Nephron (organoid): ENCODE measurements at regions not wholly inside any gene's neighbourhood (a gene's known extent, or its start where the extent isn't known, plus 50 kb on each side); places are given as distances from the start of the nearest gene placed in this dataset.

Source experiments
- H3K27ac Mint-ChIP-seq, 3 experiments: 2 replicates each; pipeline ENCODE4 v1.8.0; 2020; ENCODE audit warnings: mixed read lengths in 3 of 3, mild to moderate bottlenecking in 2 of 3, moderate library complexity in 1 of 3
- H3K27me3 Mint-ChIP-seq: 2 replicates; pipeline ENCODE4 v1.8.0; 2021; ENCODE audit warnings: low read depth, mild to moderate bottlenecking, moderate library complexity, mixed read lengths
- H3K36me3 Mint-ChIP-seq: 2 replicates; pipeline ENCODE4 v1.8.0; 2020; ENCODE audit warnings: low read depth, mixed read lengths
- H3K4me1 Mint-ChIP-seq: 2 replicates; pipeline ENCODE4 v1.8.0; 2020; ENCODE audit warnings: mixed read lengths
- H3K4me3 Mint-ChIP-seq, 3 experiments: 2 replicates each; pipeline ENCODE4 v1.8.0; 2020; ENCODE audit warnings: mild to moderate bottlenecking in 3 of 3, mixed read lengths in 3 of 3, moderate library complexity in 2 of 3
- H3K9me3 Mint-ChIP-seq: 2 replicates; pipeline ENCODE4 v1.8.0; 2020; ENCODE audit warnings: mixed read lengths
- CTCF ChIP-seq, 3 experiments: fragments of 200-600 bp; sonication (generic); IDR thresholded peaks; one replicate each; pipeline ENCODE4 v1.5.0; 2021; ENCODE audit warnings: antibody characterized with exemption in 3 of 3; ENCODE audit not compliant: unreplicated experiment in 3 of 3

GRCh38 chr5:40160435-40160834, 519.3 kb upstream of the PTGER4 start:
- Mint-ChIP-seq H3K27ac (no peak overlapping the region), H3K4me1 (no peaks in the 10 kb centered on the region), H3K9me3 (peaks cover 3% of the 10 kb centered on the region), H3K36me3 (no peaks in the 10 kb centered on the region), H3K4me3 (no peak overlapping the region), H3K27me3 (no peaks in the 10 kb centered on the region)
- no peak for TF ChIP-seq CTCF (IDR thresholded peaks at IDR 0.05; ENCODE audit: unreplicated experiment in 3 of 3)

DNA sequence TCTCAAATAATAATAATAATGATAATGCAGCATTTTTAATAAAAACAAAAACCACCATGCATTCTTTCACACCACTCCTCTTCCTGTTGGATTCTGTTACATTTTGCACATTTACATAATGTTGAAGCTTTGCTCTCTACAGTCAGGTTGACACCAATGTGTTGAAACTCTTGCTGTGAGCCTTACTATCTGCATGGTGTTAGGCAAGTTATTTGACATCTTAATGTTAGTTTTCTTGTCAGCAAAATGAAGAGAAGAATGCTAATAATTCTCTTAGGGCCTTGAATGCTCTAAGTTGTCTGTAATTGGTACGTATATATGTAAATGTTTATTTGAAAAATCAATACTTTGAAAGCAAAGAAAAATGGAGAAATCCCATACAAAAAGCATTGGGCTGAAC, 525.5 kb upstream of the PTGER4 start:
- no peak for TF ChIP-seq CTCF (IDR thresholded peaks at IDR 0.05; ENCODE audit: unreplicated experiment in 3 of 3)
- Mint-ChIP-seq H3K4me1 (no peaks in the 10 kb centered on the region), H3K36me3 (no peaks in the 10 kb centered on the region), H3K27me3 (no peaks in the 10 kb centered on the region), H3K4me3 (no peak overlapping the region), H3K27ac (no peak overlapping the region), H3K9me3 (peaks cover 3% of the 10 kb centered on the region)

DNA sequence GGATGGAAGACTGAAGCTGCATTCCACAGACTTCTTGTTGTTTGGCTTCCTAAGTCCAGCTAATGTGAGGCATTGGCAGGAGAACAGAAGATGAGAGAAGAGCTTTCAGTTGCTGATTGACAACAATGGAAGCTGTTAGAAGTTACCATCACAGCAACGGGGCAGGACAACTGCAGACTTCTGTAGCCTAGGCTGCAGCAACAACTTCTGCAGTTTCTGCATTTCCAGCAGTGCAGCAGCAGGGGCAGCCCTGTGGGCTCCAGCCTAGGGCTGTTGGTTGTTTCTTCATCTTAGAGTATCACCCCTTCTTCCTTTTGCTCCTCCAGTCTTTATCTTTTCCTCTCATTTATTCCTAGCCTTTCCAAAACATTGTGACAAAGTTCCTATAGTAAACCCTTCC, 528.8 kb upstream of the PTGER4 start:
- Mint-ChIP-seq H3K27ac (no peak overlapping the region), H3K4me1 (peaks cover 6% of the 10 kb centered on the region), H3K36me3 (no peaks in the 10 kb centered on the region), H3K27me3 (no peaks in the 10 kb centered on the region), H3K9me3 (no peaks in the 10 kb centered on the region), H3K4me3 (no peak overlapping the region)
- TF ChIP-seq CTCF (IDR thresholded peaks at IDR 0.05; ENCODE audit: unreplicated experiment in 3 of 3) = no peak

- H3K36me3 Mint-ChIP-seq = no peaks in the 10 kb centered on the region
- H3K9me3 Mint-ChIP-seq = no peaks in the 10 kb centered on the region
- peaks cover 11% of the 10 kb centered on the region for H3K4me1 Mint-ChIP-seq
- TF ChIP-seq CTCF (IDR thresholded peaks at IDR 0.05; ENCODE audit: unreplicated experiment in 3 of 3) = no peak
- no peaks in the 10 kb centered on the region for H3K27me3 Mint-ChIP-seq
- peak overlapping the region in 1 of 3 experiments; percentile 25 for H3K27ac Mint-ChIP-seq
- H3K4me3 Mint-ChIP-seq = no peak overlapping the region
These were observed 537.8 kb upstream of the PTGER4 start for GRCh38 chr5:40141896-40142295.

- peaks cover 11% of the 10 kb centered on the region for H3K4me1 Mint-ChIP-seq
- no peak overlapping the region for H3K4me3 Mint-ChIP-seq
- no peaks in the 10 kb centered on the region for H3K36me3 Mint-ChIP-seq
- no peaks in the 10 kb centered on the region for H3K9me3 Mint-ChIP-seq
- H3K27me3 Mint-ChIP-seq = no peaks in the 10 kb centered on the region
- no peak for TF ChIP-seq CTCF (IDR thresholded peaks at IDR 0.05; ENCODE audit: unreplicated experiment in 3 of 3)
- no peak overlapping the region for H3K27ac Mint-ChIP-seq
These were observed 538.3 kb upstream of the PTGER4 start for GRCh38 chr5:40141418-40141817.

DNA sequence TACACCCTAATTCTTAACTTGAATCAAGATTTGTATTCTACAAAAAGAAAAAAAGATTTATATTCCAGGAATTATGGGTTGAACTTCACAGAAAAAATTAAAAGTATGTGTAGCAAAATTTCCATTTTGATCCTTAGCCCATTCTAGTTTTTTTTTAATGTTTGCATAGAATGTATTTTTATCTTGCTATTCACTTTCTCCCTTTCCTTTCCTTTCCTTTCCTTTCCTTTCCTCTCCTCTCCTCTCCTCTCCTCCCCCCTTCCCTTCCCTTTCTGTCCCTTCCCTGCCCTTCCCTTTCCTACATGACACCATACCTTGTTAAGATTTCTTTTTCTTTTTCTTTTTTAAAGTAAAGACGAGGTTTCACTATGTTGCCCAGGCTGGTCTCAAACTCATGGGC, 542.5 kb upstream of the PTGER4 start:
- no peaks in the 10 kb centered on the region for H3K27me3 Mint-ChIP-seq
- peaks cover 14% of the 10 kb centered on the region for H3K4me1 Mint-ChIP-seq
- no peak overlapping the region for H3K4me3 Mint-ChIP-seq

More for the DNA sequence above, 542.5 kb upstream of the PTGER4 start:
- H3K9me3 Mint-ChIP-seq = peaks cover 2% of the 10 kb centered on the region
- H3K36me3 Mint-ChIP-seq = no peaks in the 10 kb centered on the region
- H3K27ac Mint-ChIP-seq = no peak overlapping the region
- TF ChIP-seq CTCF (IDR thresholded peaks at IDR 0.05; ENCODE audit: unreplicated experiment in 3 of 3) = no peak
